GM12878 (cell line): ENCODE measurements at regions not wholly inside any gene's neighbourhood (a gene's known extent, or its start where the extent isn't known, plus 50 kb on each side); places are given as distances from the start of the nearest gene placed in this dataset.

Source experiments
- ATAC-seq: fragments of 200-7000 bp; cut with Tn5 transposase; 3 replicates; pipeline ENCODE4 v1.9.1; 2020; ENCODE audit warnings: mild to moderate bottlenecking, moderate library complexity
- BruUV-seq: library from RNA; stranded (reverse); fragments of 400-500 nt; replicated peaks from 2 replicates; lab custom pipeline; 2021; lab: Mats Ljungman, UMichigan
- CTCF ChIA-PET: fragments of 300-600 bp; sonication (Branson Sonifier 250); formaldehyde crosslinking; extraction: SDS; loops from one replicate; lab custom pipeline; 2021; ENCODE audit warnings: inconsistent platforms; lab: Yijun Ruan, JAX
- POLR2A ChIA-PET: fragments of 350-600 bp; formaldehyde crosslinking; extraction: SDS; loops from one replicate; lab custom pipeline; 2021; ENCODE audit warnings: inconsistent platforms; lab: Charles Lee
- RAD21 ChIA-PET: fragments of 300-600 bp; sonication (Branson Sonifier 250); formaldehyde crosslinking; loops from one replicate; lab custom pipeline; 2023; ENCODE audit warnings: antibody characterized with exemption; ENCODE audit not compliant: unreplicated experiment; lab: Charles Lee
- SMC1A ChIA-PET: fragments of 300-600 bp; sonication (Branson Sonifier 250); formaldehyde crosslinking; loops from one replicate; lab custom pipeline; 2023; ENCODE audit not compliant: unreplicated experiment, uncharacterized antibody; lab: Charles Lee
- DNase-seq: peaks from one replicate; pipeline ENCODE4 v3.0.0-alpha.2; 2011; ENCODE audit warnings: low read depth, low spot score
- FAIRE-seq: peaks from 3 replicates; lab custom pipeline; 2011; peaks lifted over from hg19 to GRCh38; lab: Jason Lieb, UNC
- H2AFZ ChIP-seq: 2 replicates; pipeline ENCODE4 v1.6.0; 2011; ENCODE audit warnings: low read depth, low read length, control low read depth; ENCODE audit not compliant: control insufficient read depth
- H3K27ac ChIP-seq: 2 replicates; pipeline ENCODE4 v1.5.1; 2011; ENCODE audit warnings: control low read depth; ENCODE audit not compliant: control insufficient read depth, insufficient read depth
- H3K27me3 ChIP-seq, 2 experiments: replicated peaks in 1 of 2; 2 replicates each; pipeline versions ENCODE4 v1.6.0 to v1.6.1; 2011; ENCODE audit warnings: low read length in 1 of 2; ENCODE audit not compliant: control insufficient read depth in 2 of 2, insufficient read depth in 2 of 2
- H3K36me3 ChIP-seq, 2 experiments: 2 replicates each; pipeline ENCODE4 v1.5.1; 2011; ENCODE audit warnings: low read length in 1 of 2; ENCODE audit not compliant: control insufficient read depth in 2 of 2, insufficient read depth in 2 of 2
- H3K4me1 ChIP-seq: 2 replicates; pipeline ENCODE4 v1.6.1; 2011; ENCODE audit warnings: mild to moderate bottlenecking, low read length, moderate library complexity, mixed read lengths; ENCODE audit not compliant: control insufficient read depth, insufficient read depth
- H3K4me2 ChIP-seq: 2 replicates; pipeline ENCODE4 v1.6.0; 2011; ENCODE audit warnings: control low read depth; ENCODE audit not compliant: control insufficient read depth, insufficient read depth
- H3K4me3 ChIP-seq: fragments of 200-600 bp; sonication (generic); 2 replicates; pipeline ENCODE4 v1.5.1; 2016
- H3K79me2 ChIP-seq: 2 replicates; pipeline ENCODE4 v1.6.0; 2011; ENCODE audit warnings: low read length; ENCODE audit not compliant: control insufficient read depth, insufficient read depth
- H3K9ac ChIP-seq: 2 replicates; pipeline ENCODE4 v1.8.0; 2011; ENCODE audit warnings: low read length, control low read depth, mixed read lengths; ENCODE audit not compliant: control insufficient read depth, insufficient read depth
- H3K9me3 ChIP-seq: replicated peaks from 3 replicates; pipeline ENCODE4 v1.5.1; 2011; ENCODE audit warnings: mild to moderate bottlenecking, low read length; ENCODE audit not compliant: control insufficient read depth, insufficient read depth
- H4K20me1 ChIP-seq: 2 replicates; pipeline ENCODE4 v1.6.0; 2011; ENCODE audit not compliant: control insufficient read depth, insufficient read depth
- CHD2 ChIP-seq: IDR thresholded peaks from 2 replicates; pipeline ENCODE4 v1.6.1; 2011; ENCODE audit warnings: low read depth, low read length, improper control_type of control experiment, borderline replicate concordance
- CHD4 ChIP-seq: fragments of 200-600 bp; sonication (generic); IDR thresholded peaks from 2 replicates; pipeline ENCODE4 v1.6.1; 2016; ENCODE audit warnings: mild to moderate bottlenecking
- FOS ChIP-seq: IDR thresholded peaks from 3 replicates; pipeline ENCODE4 v1.6.1; 2011; ENCODE audit warnings: borderline replicate concordance; ENCODE audit not compliant: insufficient read length; ENCODE audit errors: extremely low read depth
- IRF5 ChIP-seq: fragments of 450-650 bp; IDR thresholded peaks from 2 replicates; pipeline ENCODE4 v1.6.1; 2017; ENCODE audit warnings: borderline replicate concordance
- MEF2A ChIP-seq: IDR thresholded peaks from 2 replicates; pipeline ENCODE4 v1.6.1; 2011; ENCODE audit warnings: low read depth, mild to moderate bottlenecking, low read length, moderate library complexity; ENCODE audit not compliant: insufficient read depth
- NFXL1 ChIP-seq: fragments of 450-650 bp; IDR thresholded peaks from 2 replicates; pipeline ENCODE4 v1.6.1; 2017; ENCODE audit warnings: antibody characterized with exemption, mild to moderate bottlenecking, borderline replicate concordance
- NR2C2 ChIP-seq: IDR thresholded peaks from 2 replicates; pipeline ENCODE4 v1.6.1; 2011; ENCODE audit warnings: borderline replicate concordance, low read depth; ENCODE audit not compliant: control insufficient read depth, insufficient read length
- RBBP5 ChIP-seq: fragments of 200-600 bp; sonication (generic); conservative IDR thresholded peaks from 2 replicates; pipeline ENCODE4 v1.6.1; 2016
- SMARCA5 ChIP-seq: fragments of 450-650 bp; IDR thresholded peaks from 2 replicates; pipeline ENCODE4 v1.6.1; 2017; ENCODE audit warnings: mild to moderate bottlenecking
- SRF ChIP-seq, 2 experiments: IDR thresholded peaks; 2 replicates each; pipeline ENCODE4 v1.6.1; 2011; ENCODE audit warnings: low read depth in 2 of 2, low read length in 2 of 2, mild to moderate bottlenecking in 1 of 2, moderate library complexity in 1 of 2
- TAF1 ChIP-seq: IDR thresholded peaks from 2 replicates; pipeline ENCODE4 v1.6.1; 2011; ENCODE audit warnings: mild to moderate bottlenecking, low read depth, low read length, borderline replicate concordance
- TCF12 ChIP-seq: IDR thresholded peaks from 2 replicates; pipeline ENCODE4 v1.6.1; 2011; ENCODE audit warnings: low read depth, mild to moderate bottlenecking, low read length
- ZNF207 ChIP-seq: fragments of 450-650 bp; IDR thresholded peaks from 2 replicates; pipeline ENCODE4 v1.6.1; 2014; ENCODE audit warnings: antibody characterized with exemption, mild to moderate bottlenecking, borderline replicate concordance
- in situ Hi-C: fragments of 300-500 bp; cut with MboI; formaldehyde crosslinking; loops from 9 replicates; pipeline ENCODE4 v1.14.3; 2018; ENCODE audit warnings: mixed read lengths
- intact Hi-C: fragments of 100-400 bp; cut with micrococcal nuclease; formaldehyde crosslinking; loops from one replicate; pipeline ENCODE4 v1.14.2; 2022; ENCODE audit not compliant: unreplicated experiment
- TF ChIP-seq, protein P1 (sequence below): IDR thresholded peaks from 2 replicates; pipeline ENCODE4 v1.6.1; 2011; ENCODE audit warnings: borderline replicate concordance, low read depth, mild to moderate bottlenecking, moderate library complexity, mixed read lengths, low read length; ENCODE audit not compliant: insufficient read depth; ENCODE audit errors: extremely low read length
- TF ChIP-seq, protein P2 (sequence below): IDR thresholded peaks from 2 replicates; pipeline ENCODE4 v1.6.1; 2012; ENCODE audit warnings: low read depth, low read length, improper control_type of control experiment
- TF ChIP-seq, protein P3 (sequence below): IDR thresholded peaks from 2 replicates; pipeline ENCODE4 v1.6.1; 2011; ENCODE audit warnings: low read depth, mild to moderate bottlenecking, low read length, moderate library complexity, borderline replicate concordance; ENCODE audit errors: extremely low read depth

- Histone ChIP-seq H3K9ac (no peak overlapping the region), H3K9me3 (no peaks in the 10 kb centered on the region), H3K79me2 (no peaks in the 10 kb centered on the region), H3K4me2 (no peak overlapping the region), H2AFZ (no peak overlapping the region), H3K27ac (no peak overlapping the region), H4K20me1 (no peaks in the 10 kb centered on the region), H3K4me1 (no peaks in the 10 kb centered on the region), H3K4me3 (no peak overlapping the region), H3K27me3 (peaks cover 0 to 3% of the 10 kb centered on the region in 2 experiments; a peak in 1 of 4 replicates), H3K36me3 (no peaks in the 10 kb centered on the region)
- ChIA-PET POLR2A (no interaction called here), SMC1A (interaction anchor here (0.6 kb wide), 1 partner anchor 839 kb away, joined by 3 read pairs; no protein-coding TSS in a partner anchor), CTCF (interaction anchor here (1.0 to 1.4 kb wide), 2 partner anchors 13 to 715 kb away, joined by 4 read pairs; no protein-coding TSS in a partner anchor), RAD21 (no interaction called here)
- DNase-seq: no peak
- BruUV-seq: no TSS peak
- in situ Hi-C loops (no loop called here), intact Hi-C loops (no loop called here)
- TF ChIP-seq SRF (IDR thresholded peaks at IDR 0.05; ENCODE audit: low read depth in 2 of 2, low read length in 2 of 2): no peak
- TF ChIP-seq MEF2A: no peak
- no peak for TF ChIP-seq IRF5
- no peak for TF ChIP-seq NR2C2
- no peak for TF ChIP-seq RBBP5
- TF ChIP-seq, protein P1, sequence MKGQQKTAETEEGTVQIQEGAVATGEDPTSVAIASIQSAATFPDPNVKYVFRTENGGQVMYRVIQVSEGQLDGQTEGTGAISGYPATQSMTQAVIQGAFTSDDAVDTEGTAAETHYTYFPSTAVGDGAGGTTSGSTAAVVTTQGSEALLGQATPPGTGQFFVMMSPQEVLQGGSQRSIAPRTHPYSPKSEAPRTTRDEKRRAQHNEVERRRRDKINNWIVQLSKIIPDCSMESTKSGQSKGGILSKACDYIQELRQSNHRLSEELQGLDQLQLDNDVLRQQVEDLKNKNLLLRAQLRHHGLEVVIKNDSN: no peak
- TF ChIP-seq CHD2: no peak
- TF ChIP-seq, protein P2, sequence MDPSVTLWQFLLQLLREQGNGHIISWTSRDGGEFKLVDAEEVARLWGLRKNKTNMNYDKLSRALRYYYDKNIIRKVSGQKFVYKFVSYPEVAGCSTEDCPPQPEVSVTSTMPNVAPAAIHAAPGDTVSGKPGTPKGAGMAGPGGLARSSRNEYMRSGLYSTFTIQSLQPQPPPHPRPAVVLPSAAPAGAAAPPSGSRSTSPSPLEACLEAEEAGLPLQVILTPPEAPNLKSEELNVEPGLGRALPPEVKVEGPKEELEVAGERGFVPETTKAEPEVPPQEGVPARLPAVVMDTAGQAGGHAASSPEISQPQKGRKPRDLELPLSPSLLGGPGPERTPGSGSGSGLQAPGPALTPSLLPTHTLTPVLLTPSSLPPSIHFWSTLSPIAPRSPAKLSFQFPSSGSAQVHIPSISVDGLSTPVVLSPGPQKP: no peak
- TF ChIP-seq FOS: no peak
- no peak for TF ChIP-seq SMARCA5
- TF ChIP-seq CHD4: no peak
- TF ChIP-seq, protein P3, sequence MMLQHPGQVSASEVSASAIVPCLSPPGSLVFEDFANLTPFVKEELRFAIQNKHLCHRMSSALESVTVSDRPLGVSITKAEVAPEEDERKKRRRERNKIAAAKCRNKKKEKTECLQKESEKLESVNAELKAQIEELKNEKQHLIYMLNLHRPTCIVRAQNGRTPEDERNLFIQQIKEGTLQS: no peak
- no peak for TF ChIP-seq TAF1
- no peak for TF ChIP-seq TCF12
- TF ChIP-seq ZNF207: no peak
- TF ChIP-seq NFXL1: no peak
- FAIRE-seq: no peak
- ATAC-seq: no peak
Measured at GRCh38 chrX:42496239-42496638, 281.7 kb downstream of the PPP1R2C start.
